ENCODE measurements at regions not wholly inside any gene's neighbourhood (a gene's known extent, or its start where the extent isn't known, plus 50 kb on each side); places are given as distances from the start of the nearest gene placed in this dataset.
A peak's percentile ranks its signal among the peaks of the same experiment; 100 is the strongest.

DNA sequence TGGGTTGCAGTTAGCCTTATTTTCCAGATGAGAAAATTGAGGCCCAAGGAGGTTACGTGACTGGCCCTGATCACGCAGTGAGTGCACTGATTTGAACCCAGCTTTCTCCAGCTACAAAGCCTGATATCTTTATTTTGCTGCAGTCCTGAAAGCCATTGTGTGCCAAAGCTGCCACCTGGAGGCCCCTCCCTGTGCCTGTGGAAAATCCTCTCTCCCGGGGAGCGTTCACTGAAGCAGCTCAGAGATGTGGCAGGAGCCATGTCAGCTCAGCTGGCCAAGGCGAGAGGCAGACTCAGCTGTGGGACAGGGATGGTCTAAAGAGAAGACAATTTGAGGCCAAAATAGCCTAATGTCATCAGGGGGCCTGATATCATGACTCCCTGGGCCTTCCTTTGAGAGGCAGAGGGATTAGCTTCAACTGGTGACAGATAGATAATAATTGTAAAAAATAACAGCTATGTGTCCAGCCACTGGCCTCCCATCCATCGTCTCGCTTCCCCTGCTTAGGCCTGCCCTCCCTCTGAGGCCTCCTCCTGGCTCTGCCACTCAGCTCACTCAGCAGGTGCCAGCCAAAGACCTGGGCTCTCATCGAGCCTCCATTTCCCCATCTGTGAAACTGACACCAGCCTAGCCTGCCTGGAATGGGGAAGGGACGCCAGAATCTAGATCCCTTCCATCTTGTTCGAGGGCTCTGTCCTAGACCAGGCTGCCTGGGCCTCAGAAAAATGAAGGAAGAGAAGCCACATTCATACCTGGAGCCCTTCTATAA is 74.3 kb upstream of the GGTA1 start:
- Histone ChIP-seq H2AFZ (ENCODE audit: low read length) (no peak overlapping the region), H2BK15ac (ENCODE audit: low read depth, low read length) (no peak overlapping the region), H3K79me2 (ENCODE audit: insufficient read depth, low read length) (no peaks in the 10 kb centered on the region), H3K27ac (ENCODE audit: insufficient read length, low read depth, low read length) (no peak overlapping the region), H3K56ac (ENCODE audit: insufficient read length, low read depth, low read length) (no peak overlapping the region), H3K9me3 (ENCODE audit: control insufficient read depth, low read depth, low read length) (no peaks in the 10 kb centered on the region), H3K4ac (ENCODE audit: low read depth, low read length) (no peak overlapping the region), H4K20me1 (ENCODE audit: control insufficient read depth, insufficient read depth, insufficient read length) (no peaks in the 10 kb centered on the region), H3K27me3 (ENCODE audit: insufficient read depth, low read length) (no peaks in the 10 kb centered on the region), H4K5ac (ENCODE audit: insufficient read length, low read depth, low read length) (no peak overlapping the region), H4K8ac (replicated peaks; ENCODE audit: insufficient read length, low read depth, low read length) (no peak overlapping the region), H3K4me2 (ENCODE audit: insufficient read depth, insufficient read length, low read length) (no peak overlapping the region), H3K14ac (ENCODE audit: insufficient read depth, low read length) (no peak overlapping the region), H2BK120ac (ENCODE audit: low read depth, low read length, poor library complexity, severe bottlenecking) (no peak overlapping the region), H2AK5ac (ENCODE audit: insufficient read length, low read length) (no peak overlapping the region), H3T11ph (ENCODE audit: low read length) (no peak overlapping the region), H4K91ac (ENCODE audit: insufficient read length, low read depth, low read length) (no peak overlapping the region), H3K23ac (ENCODE audit: insufficient read length, low read depth, low read length) (no peak overlapping the region), H3K9ac (ENCODE audit: extremely low read depth, insufficient read length, low read length) (no peak overlapping the region), H3K79me1 (ENCODE audit: insufficient read depth, low read depth, low read length, poor library complexity, severe bottlenecking) (no peaks in the 10 kb centered on the region), H3K18ac (ENCODE audit: insufficient read length, low read depth, low read length) (no peak overlapping the region), H2BK5ac (ENCODE audit: insufficient read length, low read length) (no peak overlapping the region), H3K4me1 (ENCODE audit: insufficient read depth, low read length) (no peaks in the 10 kb centered on the region), H2BK20ac (ENCODE audit: low read depth, low read length, poor library complexity, severe bottlenecking) (no peak overlapping the region), H3K23me2 (ENCODE audit: insufficient read length, low read depth, low read length, poor library complexity, severe bottlenecking) (no peaks in the 10 kb centered on the region), H2BK12ac (ENCODE audit: insufficient read length, low read depth, low read length) (no peak overlapping the region)
- no peak; the same call in 2 of the 3 replicates for TF ChIP-seq CTCF (conservative IDR thresholded peaks at IDR 0.05)
- peaks cover 9 to 24% of the 10 kb centered on the region in 2 experiments for H3K4me1 Mint-ChIP-seq
- H3K27ac Mint-ChIP-seq = 0 out of 7 replicates have a peak overlapping the region, but pooled peaks of 1 of the 3 experiments have one; percentile 31
- no peak overlapping the region; a peak in 1 of 5 replicates for H3K4me3 Mint-ChIP-seq
- H3K9me3 Mint-ChIP-seq = no peaks in the 10 kb centered on the region; a peak in 1 of 5 replicates
- no CpG with 5 or more reads among the region's 10 CpGs for WGBS (ENCODE audit: extremely low coverage, insufficient read length, low lambda C conversion rate)
- no peak for DNase-seq
- no peaks in the 10 kb centered on the region for H3K36me3 Mint-ChIP-seq (ENCODE audit: insufficient read depth in 1 of 3, low read depth in 3 of 3)
- peaks cover 14% of the 10 kb centered on the region for H3K27me3 Mint-ChIP-seq (ENCODE audit: low read depth)
